K562 (cell line): ENCODE measurements at regions not wholly inside any gene's neighbourhood (a gene's known extent, or its start where the extent isn't known, plus 50 kb on each side); places are given as distances from the start of the nearest gene placed in this dataset.

ENCODE experiments used
- ATAC-seq: fragments of 200-7000 bp; cut with Tn5 transposase; 3 replicates; pipeline ENCODE4 v1.9.1; 2020; ENCODE audit warnings: moderate library complexity
- BruUV-seq: library from RNA; stranded (reverse); fragments of 400-500 nt; replicated peaks from 2 replicates; lab custom pipeline; 2021; lab: Mats Ljungman, UMichigan
- CTCF ChIA-PET: fragments of 300-600 bp; formaldehyde crosslinking; extraction: SDS; loops from one replicate; lab custom pipeline; 2021; ENCODE audit warnings: low intra/inter-chr PET ratio; lab: Yijun Ruan, JAX
- POLR2A ChIA-PET: fragments of 300-600, 350-650 bp; sonication (Branson Sonifier 250); formaldehyde crosslinking; extraction: SDS; loops from one replicate; lab custom pipeline; 2021; ENCODE audit warnings: antibody characterized with exemption, inconsistent platforms; lab: Yijun Ruan, JAX
- DNase-seq, 4 experiments: peaks; one replicate each; pipeline versions ENCODE4 v3.0.0 to v3.0.0-alpha.2; 2011 to 2018; ENCODE audit warnings: low spot score in 3 of 4, mixed read lengths in 3 of 4; ENCODE audit errors: extremely low read depth in 1 of 4
- FAIRE-seq: peaks from 2 replicates; lab custom pipeline; 2011; peaks lifted over from hg19 to GRCh38; lab: Jason Lieb, UNC
- H2AFZ ChIP-seq: 2 replicates; pipeline ENCODE4 v1.6.0; 2011; ENCODE audit warnings: low read depth, low read length, control low read depth, inconsistent platforms
- H3K27ac ChIP-seq: fragments of 200-600 bp; 3 replicates; pipeline ENCODE4 v1.8.0; 2011; ENCODE audit warnings: low read depth, mild to moderate bottlenecking, control low read depth, inconsistent platforms, low read length, moderate library complexity, mixed read lengths; ENCODE audit errors: extremely low read depth
- H3K27me3 ChIP-seq, 2 experiments: fragments of 300-600 bp in 1 of 2; 2 replicates in 1 of 2; 3 replicates in 1 of 2; pipeline versions ENCODE4 v1.6.0 to v1.8.0; 2011; ENCODE audit warnings: inconsistent platforms in 2 of 2, low read length in 2 of 2, mild to moderate bottlenecking in 1 of 2, mixed read lengths in 1 of 2, moderate library complexity in 1 of 2; ENCODE audit not compliant: control insufficient read depth in 2 of 2, insufficient read depth in 2 of 2
- H3K36me3 ChIP-seq: fragments of 300-600 bp; 3 replicates; pipeline ENCODE4 v1.8.0; 2011; ENCODE audit warnings: mild to moderate bottlenecking, low read length, inconsistent platforms; ENCODE audit not compliant: control insufficient read depth, insufficient read depth
- H3K4me1 ChIP-seq, 2 experiments: fragments of 200-600 bp in 1 of 2; replicated peaks in 1 of 2; 2 replicates in 1 of 2; 3 replicates in 1 of 2; pipeline versions ENCODE4 v1.5.1 to v1.8.0; 2011; ENCODE audit warnings: inconsistent platforms in 2 of 2, low read length in 2 of 2, mild to moderate bottlenecking in 1 of 2, mixed read lengths in 1 of 2, moderate library complexity in 1 of 2; ENCODE audit not compliant: control insufficient read depth in 2 of 2, insufficient read depth in 2 of 2
- H3K4me2 ChIP-seq: 2 replicates; pipeline ENCODE4 v1.6.1; 2011; ENCODE audit warnings: low read length, control low read depth, inconsistent platforms, mixed read lengths; ENCODE audit not compliant: insufficient read depth
- H3K4me3 ChIP-seq: fragments of 200-600 bp; sonication (generic), shearing (Covaris generic); 2 replicates; pipeline ENCODE4 v1.5.1; 2016; ENCODE audit warnings: control low read depth, inconsistent platforms
- H3K79me2 ChIP-seq: fragments of 200-600 bp; 3 replicates; pipeline ENCODE4 v1.8.0; 2011; ENCODE audit warnings: low read length, inconsistent platforms; ENCODE audit not compliant: control insufficient read depth, insufficient read depth
- H3K9ac ChIP-seq, 2 experiments: 2 replicates each; pipeline versions ENCODE4 v1.6.0 to v1.6.1; 2011; ENCODE audit warnings: low read depth in 2 of 2, low read length in 2 of 2, control low read depth in 1 of 2, inconsistent platforms in 1 of 2, mild to moderate bottlenecking in 1 of 2, mixed read lengths in 1 of 2; ENCODE audit not compliant: insufficient read depth in 1 of 2
- H3K9me1 ChIP-seq: one replicate; pipeline ENCODE4 v1.6.0; 2011; ENCODE audit warnings: inconsistent platforms, mild to moderate bottlenecking, low read length, moderate library complexity; ENCODE audit not compliant: control insufficient read depth, insufficient read depth
- H3K9me3 ChIP-seq: replicated peaks from 2 replicates; pipeline ENCODE4 v1.5.1; 2011; ENCODE audit warnings: low read depth, low read length, inconsistent platforms; ENCODE audit not compliant: control insufficient read depth, insufficient read depth
- H4K20me1 ChIP-seq: replicated peaks from 2 replicates; pipeline ENCODE4 v1.6.1; 2011; ENCODE audit warnings: low read length, inconsistent platforms, mixed read lengths; ENCODE audit not compliant: control insufficient read depth, insufficient read depth
- ARNT ChIP-seq, 2 experiments: fragments of 450-650 bp; IDR thresholded peaks; 2 replicates each; pipeline ENCODE4 v1.6.1; 2016; ENCODE audit warnings: mild to moderate bottlenecking in 1 of 2
- BHLHE40 ChIP-seq: IDR thresholded peaks from 2 replicates; pipeline ENCODE4 v1.6.1; 2011; ENCODE audit warnings: low read length, improper control_type of control experiment
- FOSL1 ChIP-seq: fragments of 200-800 bp; sonication (Bioruptor generic); conservative IDR thresholded peaks from 2 replicates; pipeline ENCODE4 v1.6.1; 2016; ENCODE audit warnings: missing genetic modification characterization, missing compliant biosample characterization
- L3MBTL2 ChIP-seq: fragments of 450-650 bp; IDR thresholded peaks from 2 replicates; pipeline ENCODE4 v1.6.1; 2016; ENCODE audit warnings: mild to moderate bottlenecking, moderate library complexity
- MCM3 ChIP-seq: fragments of 450-650 bp; IDR thresholded peaks from 2 replicates; pipeline ENCODE4 v1.6.1; 2016
- RAD21 ChIP-seq, 2 experiments: fragments of 250-450 bp in 1 of 2; fragments of 450-650 bp in 1 of 2; sonication (Bioruptor Pico) in 1 of 2; formaldehyde crosslinking in 1 of 2; IDR thresholded peaks in 1 of 2; conservative IDR thresholded peaks in 1 of 2; 2 replicates each; pipeline versions ENCODE4 v1.4.0 to v1.8.0; 2020 to 2022; ENCODE audit warnings: mild to moderate bottlenecking in 2 of 2, moderate library complexity in 1 of 2
- SLC30A9 ChIP-seq: fragments of 250-450 bp; sonication (Bioruptor Pico); IDR thresholded peaks from 2 replicates; pipeline ENCODE4 v1.8.0; 2022; ENCODE audit warnings: mild to moderate bottlenecking, moderate library complexity
- SMARCB1 ChIP-seq: IDR thresholded peaks from 2 replicates; pipeline ENCODE4 v1.6.1; 2011; ENCODE audit warnings: improper control_type of control experiment, low read depth; ENCODE audit not compliant: insufficient read length
- YBX1 ChIP-seq: fragments of 450-650 bp; IDR thresholded peaks from 2 replicates; pipeline ENCODE4 v1.7.1; 2016; ENCODE audit warnings: mild to moderate bottlenecking
- ZNF174 ChIP-seq: fragments of 250-450 bp; sonication (Bioruptor Pico); IDR thresholded peaks from 2 replicates; pipeline ENCODE4 v1.4.0; 2020; ENCODE audit warnings: mild to moderate bottlenecking
- WGBS: fragments of 100-300 bp; shearing (Covaris generic); methylation state at CpG from one replicate; pipeline ENCODE4 v1.1.6; 2016; ENCODE audit warnings: low coverage, mixed read lengths; ENCODE audit not compliant: insufficient coverage; ENCODE audit errors: missing lambda C conversion rate; 5-methylcytosine and 5-hydroxymethylcytosine counted together
- in situ Hi-C: fragments of 300-500 bp; cut with MboI; formaldehyde crosslinking; loops from 4 replicates; pipeline ENCODE4 v1.15.0; 2018; ENCODE audit warnings: inconsistent platforms, mixed read lengths
- intact Hi-C: fragments of 100-400 bp; cut with micrococcal nuclease; formaldehyde crosslinking; loops from 2 replicates; pipeline ENCODE4 v1.14.2; 2022
- TF ChIP-seq, protein P1 (sequence below), 2 experiments: fragments of 150-350 bp in 1 of 2; IDR thresholded peaks; 2 replicates each; pipeline ENCODE4 v1.6.1; 2012 to 2016; ENCODE audit warnings: low read depth in 2 of 2, low read length in 2 of 2, mild to moderate bottlenecking in 1 of 2, moderate library complexity in 1 of 2
- TF ChIP-seq, protein P2 (sequence below): fragments of 250-450 bp; sonication (Bioruptor Pico); IDR thresholded peaks from 2 replicates; pipeline ENCODE4 v1.5.0; 2021
- TF ChIP-seq, protein P3 (sequence below): fragments of 150-350 bp; IDR thresholded peaks from 2 replicates; pipeline ENCODE4 v1.6.1; 2014; ENCODE audit warnings: low read depth, mild to moderate bottlenecking, low read length, borderline replicate concordance
- TF ChIP-seq, protein P4 (sequence below): sonication (generic); formaldehyde crosslinking; IDR thresholded peaks from 2 replicates; pipeline ENCODE4 v1.8.0; 2023; ENCODE audit warnings: mild to moderate bottlenecking, missing genetic modification reagents

DNA sequence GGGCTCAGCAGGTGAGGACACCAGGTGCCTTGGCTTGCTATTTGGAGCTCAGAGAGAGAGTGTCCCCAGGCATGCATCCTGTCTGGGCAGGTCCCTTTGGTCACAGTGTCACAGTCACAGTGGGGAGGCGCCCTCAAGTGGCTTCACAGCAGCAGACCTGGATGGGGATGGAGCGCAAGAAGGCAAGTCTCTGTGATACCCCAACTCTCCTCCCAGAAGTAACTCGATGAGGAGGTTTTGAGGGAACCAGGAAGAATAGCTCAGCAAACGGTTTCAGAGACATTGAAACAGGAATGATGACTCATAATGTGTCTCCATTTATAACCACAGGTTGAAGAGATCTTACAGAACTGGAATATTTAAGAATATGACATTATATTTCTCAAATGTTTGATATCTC, 66.5 kb upstream of the SH3GL3 start:
- WGBS, result 2% methylated on average over 4 of the region's 4 CpGs
- no peak for FAIRE-seq
- H3K4me2 ChIP-seq, result no peak overlapping the region
- no peaks in the 10 kb centered on the region for H4K20me1 ChIP-seq
- peak; percentile 23 to 63 (median 44) for DNase-seq
- no peaks in the 10 kb centered on the region for H3K9me1 ChIP-seq
- intact Hi-C loops, result loop anchor here (1.0 kb wide), 2 partner anchors 132 to 369 kb away; partner anchors contain the start of gene C15orf40
- H3K4me1 ChIP-seq, result peaks cover 0 to 4% of the 10 kb centered on the region in 2 experiments; a peak in 2 of 5 replicates
- H3K9ac ChIP-seq, result no peak overlapping the region
- ChIA-PET POLR2A (interaction anchor here (0.6 kb wide), 1 partner anchor 510 kb away, joined by 3 read pairs; no protein-coding TSS in a partner anchor), CTCF (interaction anchor here (1.4 kb wide), 1 partner anchor 370 kb away, joined by 5 read pairs; no protein-coding TSS in a partner anchor)
- H3K79me2 ChIP-seq, result no peaks in the 10 kb centered on the region
- peaks cover 9 to 22% of the 10 kb centered on the region in 2 experiments for H3K27me3 ChIP-seq
- no peaks in the 10 kb centered on the region for H3K9me3 ChIP-seq
- no peak overlapping the region for H2AFZ ChIP-seq
- H3K36me3 ChIP-seq, result no peaks in the 10 kb centered on the region
- BruUV-seq, result no TSS peak
- in situ Hi-C loops, result no loop called here
- H3K27ac ChIP-seq, result no peak overlapping the region
- no peak overlapping the region for H3K4me3 ChIP-seq
- peak; percentile 99 for ATAC-seq
- TF ChIP-seq ZNF174 (CRISPR knock-in tag) (no peak), L3MBTL2 (no peak), FOSL1 (tag) (0 out of 2 replicates have a peak, but pooled peaks have one; percentile 16), MCM3 (no peak), SMARCB1 (no peak), YBX1 (no peak), RAD21 (CRISPR knock-in tag; conservative IDR thresholded peaks at IDR 0.05 in 1 of 2, IDR thresholded peaks at IDR 0.05 in 1 of 2) (peak; percentile 53 to 74; a peak in 3 of 4 replicates), SLC30A9 (CRISPR knock-in tag) (no peak), BHLHE40 (no peak), ARNT (IDR thresholded peaks at IDR 0.05) (no peak)
- TF ChIP-seq, protein P1, sequence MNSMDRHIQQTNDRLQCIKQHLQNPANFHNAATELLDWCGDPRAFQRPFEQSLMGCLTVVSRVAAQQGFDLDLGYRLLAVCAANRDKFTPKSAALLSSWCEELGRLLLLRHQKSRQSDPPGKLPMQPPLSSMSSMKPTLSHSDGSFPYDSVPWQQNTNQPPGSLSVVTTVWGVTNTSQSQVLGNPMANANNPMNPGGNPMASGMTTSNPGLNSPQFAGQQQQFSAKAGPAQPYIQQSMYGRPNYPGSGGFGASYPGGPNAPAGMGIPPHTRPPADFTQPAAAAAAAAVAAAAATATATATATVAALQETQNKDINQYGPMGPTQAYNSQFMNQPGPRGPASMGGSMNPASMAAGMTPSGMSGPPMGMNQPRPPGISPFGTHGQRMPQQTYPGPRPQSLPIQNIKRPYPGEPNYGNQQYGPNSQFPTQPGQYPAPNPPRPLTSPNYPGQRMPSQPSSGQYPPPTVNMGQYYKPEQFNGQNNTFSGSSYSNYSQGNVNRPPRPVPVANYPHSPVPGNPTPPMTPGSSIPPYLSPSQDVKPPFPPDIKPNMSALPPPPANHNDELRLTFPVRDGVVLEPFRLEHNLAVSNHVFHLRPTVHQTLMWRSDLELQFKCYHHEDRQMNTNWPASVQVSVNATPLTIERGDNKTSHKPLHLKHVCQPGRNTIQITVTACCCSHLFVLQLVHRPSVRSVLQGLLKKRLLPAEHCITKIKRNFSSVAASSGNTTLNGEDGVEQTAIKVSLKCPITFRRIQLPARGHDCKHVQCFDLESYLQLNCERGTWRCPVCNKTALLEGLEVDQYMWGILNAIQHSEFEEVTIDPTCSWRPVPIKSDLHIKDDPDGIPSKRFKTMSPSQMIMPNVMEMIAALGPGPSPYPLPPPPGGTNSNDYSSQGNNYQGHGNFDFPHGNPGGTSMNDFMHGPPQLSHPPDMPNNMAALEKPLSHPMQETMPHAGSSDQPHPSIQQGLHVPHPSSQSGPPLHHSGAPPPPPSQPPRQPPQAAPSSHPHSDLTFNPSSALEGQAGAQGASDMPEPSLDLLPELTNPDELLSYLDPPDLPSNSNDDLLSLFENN (IDR thresholded peaks at IDR 0.05; ENCODE audit: low read depth in 2 of 2, low read length in 2 of 2), result no peak
- TF ChIP-seq, protein P2, sequence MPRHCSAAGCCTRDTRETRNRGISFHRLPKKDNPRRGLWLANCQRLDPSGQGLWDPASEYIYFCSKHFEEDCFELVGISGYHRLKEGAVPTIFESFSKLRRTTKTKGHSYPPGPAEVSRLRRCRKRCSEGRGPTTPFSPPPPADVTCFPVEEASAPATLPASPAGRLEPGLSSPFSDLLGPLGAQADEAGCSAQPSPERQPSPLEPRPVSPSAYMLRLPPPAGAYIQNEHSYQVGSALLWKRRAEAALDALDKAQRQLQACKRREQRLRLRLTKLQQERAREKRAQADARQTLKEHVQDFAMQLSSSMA (CRISPR knock-in tag), result no peak
- TF ChIP-seq, protein P3, sequence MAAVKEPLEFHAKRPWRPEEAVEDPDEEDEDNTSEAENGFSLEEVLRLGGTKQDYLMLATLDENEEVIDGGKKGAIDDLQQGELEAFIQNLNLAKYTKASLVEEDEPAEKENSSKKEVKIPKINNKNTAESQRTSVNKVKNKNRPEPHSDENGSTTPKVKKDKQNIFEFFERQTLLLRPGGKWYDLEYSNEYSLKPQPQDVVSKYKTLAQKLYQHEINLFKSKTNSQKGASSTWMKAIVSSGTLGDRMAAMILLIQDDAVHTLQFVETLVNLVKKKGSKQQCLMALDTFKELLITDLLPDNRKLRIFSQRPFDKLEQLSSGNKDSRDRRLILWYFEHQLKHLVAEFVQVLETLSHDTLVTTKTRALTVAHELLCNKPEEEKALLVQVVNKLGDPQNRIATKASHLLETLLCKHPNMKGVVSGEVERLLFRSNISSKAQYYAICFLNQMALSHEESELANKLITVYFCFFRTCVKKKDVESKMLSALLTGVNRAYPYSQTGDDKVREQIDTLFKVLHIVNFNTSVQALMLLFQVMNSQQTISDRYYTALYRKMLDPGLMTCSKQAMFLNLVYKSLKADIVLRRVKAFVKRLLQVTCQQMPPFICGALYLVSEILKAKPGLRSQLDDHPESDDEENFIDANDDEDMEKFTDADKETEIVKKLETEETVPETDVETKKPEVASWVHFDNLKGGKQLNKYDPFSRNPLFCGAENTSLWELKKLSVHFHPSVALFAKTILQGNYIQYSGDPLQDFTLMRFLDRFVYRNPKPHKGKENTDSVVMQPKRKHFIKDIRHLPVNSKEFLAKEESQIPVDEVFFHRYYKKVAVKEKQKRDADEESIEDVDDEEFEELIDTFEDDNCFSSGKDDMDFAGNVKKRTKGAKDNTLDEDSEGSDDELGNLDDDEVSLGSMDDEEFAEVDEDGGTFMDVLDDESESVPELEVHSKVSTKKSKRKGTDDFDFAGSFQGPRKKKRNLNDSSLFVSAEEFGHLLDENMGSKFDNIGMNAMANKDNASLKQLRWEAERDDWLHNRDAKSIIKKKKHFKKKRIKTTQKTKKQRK, result no peak
- TF ChIP-seq, protein P4, sequence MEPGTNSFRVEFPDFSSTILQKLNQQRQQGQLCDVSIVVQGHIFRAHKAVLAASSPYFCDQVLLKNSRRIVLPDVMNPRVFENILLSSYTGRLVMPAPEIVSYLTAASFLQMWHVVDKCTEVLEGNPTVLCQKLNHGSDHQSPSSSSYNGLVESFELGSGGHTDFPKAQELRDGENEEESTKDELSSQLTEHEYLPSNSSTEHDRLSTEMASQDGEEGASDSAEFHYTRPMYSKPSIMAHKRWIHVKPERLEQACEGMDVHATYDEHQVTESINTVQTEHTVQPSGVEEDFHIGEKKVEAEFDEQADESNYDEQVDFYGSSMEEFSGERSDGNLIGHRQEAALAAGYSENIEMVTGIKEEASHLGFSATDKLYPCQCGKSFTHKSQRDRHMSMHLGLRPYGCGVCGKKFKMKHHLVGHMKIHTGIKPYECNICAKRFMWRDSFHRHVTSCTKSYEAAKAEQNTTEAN (CRISPR knock-in tag), result no peak
